Prostate gland (tissue), 2 donors: ENCODE measurements at regions not wholly inside any gene's neighbourhood (a gene's known extent, or its start where the extent isn't known, plus 50 kb on each side); places are given as distances from the start of the nearest gene placed in this dataset.

Experiments used
- CTCF ChIP-seq, 4 experiments: fragments of 200-600 bp in 2 of 4; fragments of 450-650 bp in 2 of 4; sonication (generic) in 2 of 4; IDR thresholded peaks; 1 replicate in 3 of 4; 2 replicates in 1 of 4; pipeline ENCODE4 v1.5.1; 2016 to 2019; ENCODE audit warnings: antibody characterized with exemption in 4 of 4, mild to moderate bottlenecking in 2 of 4, moderate library complexity in 2 of 4
- POLR2A ChIP-seq: fragments of 450-650 bp; IDR thresholded peaks from one replicate; pipeline ENCODE4 v1.6.1; 2016; ENCODE audit warnings: antibody characterized with exemption, mild to moderate bottlenecking

GRCh38 chr4:187181054-187181453 is 457.4 kb upstream of the FAT1 start:
- TF ChIP-seq CTCF (IDR thresholded peaks at IDR 0.05) (no peak), POLR2A (no peak)
